ENCODE measurements at regions not wholly inside any gene's neighbourhood (a gene's known extent, or its start where the extent isn't known, plus 50 kb on each side); places are given as distances from the start of the nearest gene placed in this dataset.

GRCh38 chr20:52793339-52793963, 178.7 kb upstream of the TSHZ2 start:
- no peak for TF ChIP-seq CTCF (IDR thresholded peaks at IDR 0.05; ENCODE audit: insufficient read depth, low read length)
- DNase-seq (ENCODE audit: low read depth): no peak
- no peak overlapping the region for H3K4me3 ChIP-seq (ENCODE audit: low read depth, low read length)

- H3K4me3 ChIP-seq (ENCODE audit: low read depth, low read length): no peak overlapping the region
These were observed 181.1 kb upstream of the TSHZ2 start for GRCh38 chr20:52791091-52791490.

GRCh38 chr20:52789716-52790115, 182.4 kb upstream of the TSHZ2 start:
- TF ChIP-seq CTCF (IDR thresholded peaks at IDR 0.05; ENCODE audit: insufficient read depth, low read length): no peak

More at GRCh38 chr20:52791091-52791490, 181.1 kb upstream of the TSHZ2 start:
- no peak for DNase-seq (ENCODE audit: low read depth)
- TF ChIP-seq CTCF (IDR thresholded peaks at IDR 0.05; ENCODE audit: insufficient read depth, low read length): no peak

GRCh38 chr20:52787962-52788361, 184.2 kb upstream of the TSHZ2 start:
- no peak overlapping the region for H3K4me3 ChIP-seq (ENCODE audit: low read depth, low read length)
- no peak for TF ChIP-seq CTCF (IDR thresholded peaks at IDR 0.05; ENCODE audit: insufficient read depth, low read length)
- no peak for DNase-seq (ENCODE audit: low read depth)

More at GRCh38 chr20:52789716-52790115, 182.4 kb upstream of the TSHZ2 start:
- no peak overlapping the region for H3K4me3 ChIP-seq (ENCODE audit: low read depth, low read length)
- DNase-seq (ENCODE audit: low read depth): no peak

GRCh38 chr20:52787216-52787615, 184.9 kb upstream of the TSHZ2 start:
- no peak for TF ChIP-seq CTCF (IDR thresholded peaks at IDR 0.05; ENCODE audit: insufficient read depth, low read length)

GRCh38 chr20:52785679-52786078, 186.5 kb upstream of the TSHZ2 start:
- DNase-seq (ENCODE audit: low read depth): no peak
- no peak for TF ChIP-seq CTCF (IDR thresholded peaks at IDR 0.05; ENCODE audit: insufficient read depth, low read length)
- no peak overlapping the region for H3K4me3 ChIP-seq (ENCODE audit: low read depth, low read length)

More at GRCh38 chr20:52787216-52787615, 184.9 kb upstream of the TSHZ2 start:
- H3K4me3 ChIP-seq (ENCODE audit: low read depth, low read length): no peak overlapping the region
- no peak for DNase-seq (ENCODE audit: low read depth)

GRCh38 chr20:52783769-52784168, 188.4 kb upstream of the TSHZ2 start:
- H3K4me3 ChIP-seq (ENCODE audit: low read depth, low read length): no peak overlapping the region
- no peak for DNase-seq (ENCODE audit: low read depth)
- TF ChIP-seq CTCF (IDR thresholded peaks at IDR 0.05; ENCODE audit: insufficient read depth, low read length): no peak
